Choroid plexus epithelial cell (primary cell): ENCODE measurements at regions not wholly inside any gene's neighbourhood (a gene's known extent, or its start where the extent isn't known, plus 50 kb on each side); places are given as distances from the start of the nearest gene placed in this dataset.
"Not testable (repeated sequence)": the region's sequence is repeated elsewhere in the genome, so short reads cannot be mapped to it uniquely, and the experiment has no call there.

ENCODE experiments used
- DNase-seq: peaks from one replicate; pipeline ENCODE4 v3.0.0-alpha.2; 2010; ENCODE audit warnings: low read depth
- H3K4me3 ChIP-seq: 2 replicates; pipeline ENCODE4 v1.5.1; 2011; ENCODE audit warnings: low read depth, mild to moderate bottlenecking, control low read depth, low read length, moderate library complexity
- TF ChIP-seq, protein P1 (sequence below): conservative IDR thresholded peaks from 2 replicates; pipeline ENCODE4 v1.5.1; 2011; ENCODE audit warnings: low read depth, mild to moderate bottlenecking, control low read depth, inconsistent platforms, low read length, moderate library complexity

GRCh38 chr6:13874191-13874549, 50.6 kb upstream of the RNF182 start:
- TF ChIP-seq, protein P1, sequence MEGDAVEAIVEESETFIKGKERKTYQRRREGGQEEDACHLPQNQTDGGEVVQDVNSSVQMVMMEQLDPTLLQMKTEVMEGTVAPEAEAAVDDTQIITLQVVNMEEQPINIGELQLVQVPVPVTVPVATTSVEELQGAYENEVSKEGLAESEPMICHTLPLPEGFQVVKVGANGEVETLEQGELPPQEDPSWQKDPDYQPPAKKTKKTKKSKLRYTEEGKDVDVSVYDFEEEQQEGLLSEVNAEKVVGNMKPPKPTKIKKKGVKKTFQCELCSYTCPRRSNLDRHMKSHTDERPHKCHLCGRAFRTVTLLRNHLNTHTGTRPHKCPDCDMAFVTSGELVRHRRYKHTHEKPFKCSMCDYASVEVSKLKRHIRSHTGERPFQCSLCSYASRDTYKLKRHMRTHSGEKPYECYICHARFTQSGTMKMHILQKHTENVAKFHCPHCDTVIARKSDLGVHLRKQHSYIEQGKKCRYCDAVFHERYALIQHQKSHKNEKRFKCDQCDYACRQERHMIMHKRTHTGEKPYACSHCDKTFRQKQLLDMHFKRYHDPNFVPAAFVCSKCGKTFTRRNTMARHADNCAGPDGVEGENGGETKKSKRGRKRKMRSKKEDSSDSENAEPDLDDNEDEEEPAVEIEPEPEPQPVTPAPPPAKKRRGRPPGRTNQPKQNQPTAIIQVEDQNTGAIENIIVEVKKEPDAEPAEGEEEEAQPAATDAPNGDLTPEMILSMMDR, result no peak
- no peak overlapping the region for H3K4me3 ChIP-seq

GRCh38 chr6:13873288-13874190, 51.2 kb upstream of the RNF182 start:
- TF ChIP-seq, protein P1, result peak; percentile 61
- peak; percentile 11 for DNase-seq
- H3K4me3 ChIP-seq, result peak overlapping the region; percentile 49

More at GRCh38 chr6:13874191-13874549, 50.6 kb upstream of the RNF182 start:
- DNase-seq, result no peak

- no peak for DNase-seq
- H3K4me3 ChIP-seq, result no peak overlapping the region
Observed at GRCh38 chr6:13872681-13873080, 52.1 kb upstream of the RNF182 start.

GRCh38 chr6:13872006-13872405, 52.7 kb upstream of the RNF182 start:
- H3K4me3 ChIP-seq, DNase-seq: not testable (repeated sequence)

More at GRCh38 chr6:13872681-13873080, 52.1 kb upstream of the RNF182 start:
- TF ChIP-seq, protein P1, result no peak

DNA sequence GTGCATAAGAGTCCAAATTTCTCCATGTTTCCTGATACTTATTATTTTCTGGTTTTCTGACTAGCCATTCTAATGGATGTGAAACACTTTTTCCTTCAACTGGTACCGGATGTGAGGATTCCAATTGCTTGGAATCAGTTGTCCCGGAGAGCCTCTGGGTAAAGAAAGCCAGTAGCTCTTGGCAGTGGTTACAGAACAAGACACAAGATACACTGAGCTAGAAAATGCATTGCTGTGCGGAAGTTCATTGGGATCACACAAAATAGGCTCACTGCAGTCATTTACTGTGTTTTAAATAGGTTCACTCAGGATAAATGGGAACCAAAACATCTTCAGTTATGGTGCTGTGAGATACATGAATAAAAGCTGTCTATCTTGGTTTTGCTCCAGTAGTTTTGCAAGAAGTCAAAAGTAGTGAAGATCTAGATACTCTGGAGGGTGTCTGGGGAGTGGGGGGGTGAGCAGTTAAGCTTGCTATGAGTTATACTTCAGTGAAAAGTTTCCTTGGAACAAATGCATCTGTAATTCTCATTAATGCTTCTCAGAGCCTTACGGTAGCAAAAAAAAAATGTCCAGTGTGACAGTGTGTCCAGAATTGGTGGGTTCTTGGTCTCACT, 54.4 kb upstream of the RNF182 start:
- TF ChIP-seq, protein P1, result no peak
- H3K4me3 ChIP-seq, result no peak overlapping the region
- DNase-seq, result no peak

DNA sequence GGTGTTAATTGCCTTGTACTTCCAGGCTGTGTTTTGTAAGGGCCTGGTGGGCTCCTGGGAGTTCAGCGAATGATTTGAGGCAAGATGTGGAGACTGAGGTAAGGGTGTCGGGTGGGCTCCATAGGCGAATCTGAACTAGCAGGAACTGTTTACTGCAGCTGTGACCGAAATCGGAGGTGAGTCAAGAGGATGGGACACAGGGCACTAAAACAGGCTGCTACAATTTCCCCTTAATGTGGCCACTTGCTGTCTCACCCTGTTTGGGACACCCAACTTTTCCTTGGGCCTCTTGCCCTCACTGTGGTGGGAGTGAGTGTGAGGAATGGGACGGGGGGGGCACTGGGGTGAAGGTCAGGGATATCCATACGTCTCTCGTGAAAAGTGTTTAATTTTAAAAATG, 53.9 kb upstream of the MCUR1 start:
- H3K4me3 ChIP-seq, result no peak overlapping the region

DNA sequence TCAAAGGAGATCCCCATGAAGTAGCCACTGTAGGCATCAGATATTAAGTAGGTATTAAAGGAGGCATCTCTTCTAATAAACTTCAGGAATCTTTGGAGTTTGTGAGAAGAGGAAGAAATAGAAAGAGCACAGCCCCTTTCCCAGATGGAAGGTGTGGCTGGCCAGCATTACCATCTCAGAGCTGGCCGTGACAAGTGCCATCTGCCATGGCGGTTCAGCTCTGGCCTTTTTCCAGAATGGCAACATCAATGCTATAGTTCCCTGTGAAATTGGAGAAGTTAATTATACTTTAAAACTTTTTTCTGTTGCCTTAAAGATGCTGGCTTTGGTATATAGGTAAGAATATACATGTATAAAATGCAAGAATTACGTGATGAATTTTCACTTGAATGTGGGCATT, 51.9 kb upstream of the MCUR1 start:
- TF ChIP-seq, protein P1, result no peak
- H3K4me3 ChIP-seq, result no peak overlapping the region
- DNase-seq, result no peak

More for the DNA sequence above, 53.9 kb upstream of the MCUR1 start:
- TF ChIP-seq, protein P1, result no peak
- DNase-seq, result no peak
